Breast epithelium (tissue), 3 donors: ENCODE measurements at regions not wholly inside any gene's neighbourhood (a gene's known extent, or its start where the extent isn't known, plus 50 kb on each side); places are given as distances from the start of the nearest gene placed in this dataset.

ENCODE experiments used
- POLR2AphosphoS5 ChIP-seq, 3 donors: sonication (generic); formaldehyde crosslinking; IDR thresholded peaks; one replicate each; pipeline ENCODE4 v1.6.1; 2017; ENCODE audit warnings: antibody characterized with exemption in 3 of 3
- TF ChIP-seq, protein P1 (sequence below), 3 donors: fragments of 450-650 bp; IDR thresholded peaks; one replicate each; pipeline ENCODE4 v1.5.1; 2016 to 2017; ENCODE audit warnings: antibody characterized with exemption in 3 of 3, mild to moderate bottlenecking in 3 of 3, moderate library complexity in 3 of 3

GRCh38 chr7:1359051-1359400 lies 100.2 kb downstream of the MICALL2 start:
- TF ChIP-seq POLR2AphosphoS5 (IDR thresholded peaks at IDR 0.05): no peak
- TF ChIP-seq, protein P1, sequence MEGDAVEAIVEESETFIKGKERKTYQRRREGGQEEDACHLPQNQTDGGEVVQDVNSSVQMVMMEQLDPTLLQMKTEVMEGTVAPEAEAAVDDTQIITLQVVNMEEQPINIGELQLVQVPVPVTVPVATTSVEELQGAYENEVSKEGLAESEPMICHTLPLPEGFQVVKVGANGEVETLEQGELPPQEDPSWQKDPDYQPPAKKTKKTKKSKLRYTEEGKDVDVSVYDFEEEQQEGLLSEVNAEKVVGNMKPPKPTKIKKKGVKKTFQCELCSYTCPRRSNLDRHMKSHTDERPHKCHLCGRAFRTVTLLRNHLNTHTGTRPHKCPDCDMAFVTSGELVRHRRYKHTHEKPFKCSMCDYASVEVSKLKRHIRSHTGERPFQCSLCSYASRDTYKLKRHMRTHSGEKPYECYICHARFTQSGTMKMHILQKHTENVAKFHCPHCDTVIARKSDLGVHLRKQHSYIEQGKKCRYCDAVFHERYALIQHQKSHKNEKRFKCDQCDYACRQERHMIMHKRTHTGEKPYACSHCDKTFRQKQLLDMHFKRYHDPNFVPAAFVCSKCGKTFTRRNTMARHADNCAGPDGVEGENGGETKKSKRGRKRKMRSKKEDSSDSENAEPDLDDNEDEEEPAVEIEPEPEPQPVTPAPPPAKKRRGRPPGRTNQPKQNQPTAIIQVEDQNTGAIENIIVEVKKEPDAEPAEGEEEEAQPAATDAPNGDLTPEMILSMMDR (IDR thresholded peaks at IDR 0.05): no peak
